ENCODE measurements at regions not wholly inside any gene's neighbourhood (a gene's known extent, or its start where the extent isn't known, plus 50 kb on each side); places are given as distances from the start of the nearest gene placed in this dataset.

- WGBS (ENCODE audit: insufficient coverage), result no CpG with 5 or more reads among the region's 3 CpGs
- CTCF ChIA-PET, result no interaction called here
- POLR2A ChIA-PET, result no interaction called here
Measured at GRCh38 chr18:56391931-56392590, 246.3 kb downstream of the TXNL1 start.

GRCh38 chr18:56390626-56391025, 247.8 kb downstream of the TXNL1 start:
- H3K9me3 Mint-ChIP-seq, result no peaks in the 10 kb centered on the region
- H3K4me1 ChIP-seq (ENCODE audit: control insufficient read depth in 1 of 2, extremely low read depth in 1 of 2, insufficient read depth in 2 of 2, low read length in 2 of 2), result no peaks in the 10 kb centered on the region
- ChIA-PET POLR2A (no interaction called here), CTCF (no interaction called here)
- H3K36me3 Mint-ChIP-seq, result no peaks in the 10 kb centered on the region
- DNase-seq (no peak), ATAC-seq (replicated peaks in 1 of 4) (no peak)
- no peaks in the 10 kb centered on the region for H3K9me3 ChIP-seq
- H3K27me3 Mint-ChIP-seq, result no peaks in the 10 kb centered on the region
- H3K27ac Mint-ChIP-seq, result no peak overlapping the region
- H3K4me3 ChIP-seq (ENCODE audit: control insufficient read depth in 1 of 2, extremely low read depth in 1 of 2, low read length in 1 of 2), result no peak overlapping the region
- no peaks in the 10 kb centered on the region for H3K36me3 ChIP-seq (ENCODE audit: control insufficient read depth in 2 of 2, extremely low read depth in 1 of 2, insufficient read depth in 1 of 2, low read length in 1 of 2)
- no peak overlapping the region for H3K4me3 Mint-ChIP-seq
- no peaks in the 10 kb centered on the region for H3K4me1 Mint-ChIP-seq
- no peak overlapping the region for H3K27ac ChIP-seq (ENCODE audit: low read length)
- 67% methylated on average over 1 of the region's 3 CpGs for WGBS (ENCODE audit: insufficient coverage)
- H3K27me3 ChIP-seq (replicated peaks in 1 of 2; ENCODE audit: control insufficient read depth in 2 of 2, extremely low read depth in 1 of 2, insufficient read depth in 2 of 2, low read length in 1 of 2), result no peaks in the 10 kb centered on the region

More at GRCh38 chr18:56391931-56392590, 246.3 kb downstream of the TXNL1 start:
- no peaks in the 10 kb centered on the region for H3K4me1 ChIP-seq (ENCODE audit: control insufficient read depth in 1 of 2, extremely low read depth in 1 of 2, insufficient read depth in 2 of 2, low read length in 2 of 2)
- H3K36me3 ChIP-seq (ENCODE audit: control insufficient read depth in 2 of 2, extremely low read depth in 1 of 2, insufficient read depth in 1 of 2, low read length in 1 of 2), result no peaks in the 10 kb centered on the region
- no peaks in the 10 kb centered on the region for H3K27me3 ChIP-seq (replicated peaks in 1 of 2; ENCODE audit: control insufficient read depth in 2 of 2, extremely low read depth in 1 of 2, insufficient read depth in 2 of 2, low read length in 1 of 2)
- Mint-ChIP-seq H3K36me3 (no peaks in the 10 kb centered on the region), H3K9me3 (no peaks in the 10 kb centered on the region), H3K27ac (no peak overlapping the region), H3K4me3 (no peak overlapping the region), H3K4me1 (no peaks in the 10 kb centered on the region), H3K27me3 (no peaks in the 10 kb centered on the region)
- H3K9me3 ChIP-seq, result no peaks in the 10 kb centered on the region
- no peak overlapping the region for H3K4me3 ChIP-seq (ENCODE audit: control insufficient read depth in 1 of 2, extremely low read depth in 1 of 2, low read length in 1 of 2)
- ATAC-seq (replicated peaks in 1 of 4) (no peak), DNase-seq (no peak)
- no peak overlapping the region for H3K27ac ChIP-seq (ENCODE audit: low read length)

- H3K4me1 ChIP-seq (ENCODE audit: control insufficient read depth in 1 of 2, extremely low read depth in 1 of 2, insufficient read depth in 2 of 2, low read length in 2 of 2), result no peaks in the 10 kb centered on the region
- CTCF ChIA-PET, result no interaction called here
- DNase-seq (no peak), ATAC-seq (replicated peaks in 1 of 4) (no peak)
- no peaks in the 10 kb centered on the region for H3K27me3 ChIP-seq (replicated peaks in 1 of 2; ENCODE audit: control insufficient read depth in 2 of 2, extremely low read depth in 1 of 2, insufficient read depth in 2 of 2, low read length in 1 of 2)
- H3K4me3 Mint-ChIP-seq, result no peak overlapping the region
- WGBS (ENCODE audit: insufficient coverage), result 76% methylated on average over 7 of the region's 8 CpGs
- no peaks in the 10 kb centered on the region for H3K27me3 Mint-ChIP-seq
- POLR2A ChIA-PET, result no interaction called here
- H3K27ac ChIP-seq (ENCODE audit: low read length), result no peak overlapping the region
- H3K36me3 Mint-ChIP-seq, result no peaks in the 10 kb centered on the region
- no peak overlapping the region for H3K4me3 ChIP-seq (ENCODE audit: control insufficient read depth in 1 of 2, extremely low read depth in 1 of 2, low read length in 1 of 2)
- H3K9me3 Mint-ChIP-seq, result no peaks in the 10 kb centered on the region
- no peaks in the 10 kb centered on the region for H3K36me3 ChIP-seq (ENCODE audit: control insufficient read depth in 2 of 2, extremely low read depth in 1 of 2, insufficient read depth in 1 of 2, low read length in 1 of 2)
- no peaks in the 10 kb centered on the region for H3K9me3 ChIP-seq
- H3K4me1 Mint-ChIP-seq, result no peaks in the 10 kb centered on the region
- no peak overlapping the region for H3K27ac Mint-ChIP-seq
Measured at GRCh38 chr18:56389190-56389589, 249.2 kb downstream of the TXNL1 start.

- no peak for DNase-seq
- ChIA-PET CTCF (no interaction called here), POLR2A (no interaction called here)
- Histone ChIP-seq H3K27ac (ENCODE audit: low read length) (no peak overlapping the region), H3K9me3 (no peaks in the 10 kb centered on the region), H3K27me3 (replicated peaks in 1 of 2; ENCODE audit: control insufficient read depth in 2 of 2, extremely low read depth in 1 of 2, insufficient read depth in 2 of 2, low read length in 1 of 2) (no peaks in the 10 kb centered on the region), H3K36me3 (ENCODE audit: control insufficient read depth in 2 of 2, extremely low read depth in 1 of 2, insufficient read depth in 1 of 2, low read length in 1 of 2) (no peaks in the 10 kb centered on the region), H3K4me3 (ENCODE audit: control insufficient read depth in 1 of 2, extremely low read depth in 1 of 2, low read length in 1 of 2) (no peak overlapping the region), H3K4me1 (ENCODE audit: control insufficient read depth in 1 of 2, extremely low read depth in 1 of 2, insufficient read depth in 2 of 2, low read length in 2 of 2) (no peaks in the 10 kb centered on the region)
- WGBS (ENCODE audit: insufficient coverage), result 75% methylated on average over 3 of the region's 5 CpGs
- no peak for ATAC-seq (replicated peaks in 1 of 4)
- Mint-ChIP-seq H3K9me3 (peaks cover 0 to 5% (median 0%) of the 10 kb centered on the region in 3 donors), H3K27ac (no peak overlapping the region), H3K4me3 (no peak overlapping the region), H3K27me3 (no peaks in the 10 kb centered on the region), H3K36me3 (no peaks in the 10 kb centered on the region), H3K4me1 (no peaks in the 10 kb centered on the region)
Measured at GRCh38 chr18:56388571-56388970, 249.8 kb downstream of the TXNL1 start.

GRCh38 chr18:56386856-56387255, 251.5 kb downstream of the TXNL1 start:
- no peak overlapping the region for H3K4me3 ChIP-seq (ENCODE audit: control insufficient read depth in 1 of 2, extremely low read depth in 1 of 2, low read length in 1 of 2)
- CTCF ChIA-PET, result no interaction called here
- no peaks in the 10 kb centered on the region for H3K27me3 ChIP-seq (replicated peaks in 1 of 2; ENCODE audit: control insufficient read depth in 2 of 2, extremely low read depth in 1 of 2, insufficient read depth in 2 of 2, low read length in 1 of 2)
- H3K9me3 ChIP-seq, result no peaks in the 10 kb centered on the region
- DNase-seq (no peak), ATAC-seq (replicated peaks in 1 of 4) (no peak)
- H3K27ac Mint-ChIP-seq, result no peak overlapping the region
- no peaks in the 10 kb centered on the region for H3K36me3 ChIP-seq (ENCODE audit: control insufficient read depth in 2 of 2, extremely low read depth in 1 of 2, insufficient read depth in 1 of 2, low read length in 1 of 2)
- peaks cover 0 to 5% (median 0%) of the 10 kb centered on the region in 3 donors for H3K9me3 Mint-ChIP-seq
- H3K4me3 Mint-ChIP-seq, result no peak overlapping the region
- no peaks in the 10 kb centered on the region for H3K27me3 Mint-ChIP-seq
- POLR2A ChIA-PET, result no interaction called here
- no peaks in the 10 kb centered on the region for H3K4me1 Mint-ChIP-seq
- H3K4me1 ChIP-seq (ENCODE audit: control insufficient read depth in 1 of 2, extremely low read depth in 1 of 2, insufficient read depth in 2 of 2, low read length in 2 of 2), result no peaks in the 10 kb centered on the region
- no peak overlapping the region for H3K27ac ChIP-seq (ENCODE audit: low read length)
- no peaks in the 10 kb centered on the region for H3K36me3 Mint-ChIP-seq

- H3K36me3 Mint-ChIP-seq, result no peaks in the 10 kb centered on the region
- Histone ChIP-seq H3K9me3 (no peaks in the 10 kb centered on the region), H3K27me3 (replicated peaks in 1 of 2; ENCODE audit: control insufficient read depth in 2 of 2, extremely low read depth in 1 of 2, insufficient read depth in 2 of 2, low read length in 1 of 2) (no peaks in the 10 kb centered on the region), H3K4me1 (ENCODE audit: control insufficient read depth in 1 of 2, extremely low read depth in 1 of 2, insufficient read depth in 2 of 2, low read length in 2 of 2) (no peaks in the 10 kb centered on the region), H3K4me3 (ENCODE audit: control insufficient read depth in 1 of 2, extremely low read depth in 1 of 2, low read length in 1 of 2) (no peak overlapping the region), H3K27ac (ENCODE audit: low read length) (no peak overlapping the region), H3K36me3 (ENCODE audit: control insufficient read depth in 2 of 2, extremely low read depth in 1 of 2, insufficient read depth in 1 of 2, low read length in 1 of 2) (no peaks in the 10 kb centered on the region)
- WGBS (ENCODE audit: insufficient coverage), result 100% methylated on average over 1 of the region's 1 CpG
- peaks cover 0 to 5% (median 0%) of the 10 kb centered on the region in 3 donors for H3K9me3 Mint-ChIP-seq
- ChIA-PET CTCF (no interaction called here), POLR2A (no interaction called here)
- ATAC-seq (replicated peaks in 1 of 4) (no peak), DNase-seq (no peak)
- no peak overlapping the region for H3K4me3 Mint-ChIP-seq
- H3K27ac Mint-ChIP-seq, result no peak overlapping the region
- no peaks in the 10 kb centered on the region for H3K4me1 Mint-ChIP-seq
- no peaks in the 10 kb centered on the region for H3K27me3 Mint-ChIP-seq
Measured at GRCh38 chr18:56383349-56383748, 255.0 kb downstream of the TXNL1 start.

GRCh38 chr18:56382541-56382940, 255.9 kb downstream of the TXNL1 start:
- peaks cover 0 to 5% (median 0%) of the 10 kb centered on the region in 3 donors for H3K9me3 Mint-ChIP-seq
- no peak for DNase-seq
- H3K36me3 Mint-ChIP-seq, result no peaks in the 10 kb centered on the region
- Histone ChIP-seq H3K36me3 (ENCODE audit: control insufficient read depth in 2 of 2, extremely low read depth in 1 of 2, insufficient read depth in 1 of 2, low read length in 1 of 2) (no peaks in the 10 kb centered on the region), H3K27me3 (replicated peaks in 1 of 2; ENCODE audit: control insufficient read depth in 2 of 2, extremely low read depth in 1 of 2, insufficient read depth in 2 of 2, low read length in 1 of 2) (no peaks in the 10 kb centered on the region), H3K4me3 (ENCODE audit: control insufficient read depth in 1 of 2, extremely low read depth in 1 of 2, low read length in 1 of 2) (no peak overlapping the region), H3K9me3 (no peaks in the 10 kb centered on the region), H3K4me1 (ENCODE audit: control insufficient read depth in 1 of 2, extremely low read depth in 1 of 2, insufficient read depth in 2 of 2, low read length in 2 of 2) (no peaks in the 10 kb centered on the region), H3K27ac (ENCODE audit: low read length) (no peak overlapping the region)
- H3K4me3 Mint-ChIP-seq, result no peak overlapping the region
- ChIA-PET POLR2A (no interaction called here), CTCF (no interaction called here)
- no peak overlapping the region for H3K27ac Mint-ChIP-seq
- no peak for ATAC-seq (replicated peaks in 1 of 4)
- no peaks in the 10 kb centered on the region for H3K4me1 Mint-ChIP-seq
- no CpG with 5 or more reads among the region's 4 CpGs for whole genome bisulfite sequencing (ENCODE audit: insufficient coverage)
- H3K27me3 Mint-ChIP-seq, result no peaks in the 10 kb centered on the region
